ENCODE measurements at regions not wholly inside any gene's neighbourhood (a gene's known extent, or its start where the extent isn't known, plus 50 kb on each side); places are given as distances from the start of the nearest gene placed in this dataset.

- TF ChIP-seq CTCF (conservative IDR thresholded peaks at IDR 0.05; ENCODE audit: low read depth in 2 of 2), result no peak
- TF ChIP-seq JUNB (IDR thresholded peaks at IDR 0.05; ENCODE audit: unreplicated experiment), result no peak
- TF ChIP-seq ZNF114 (CRISPR knock-in tag; IDR thresholded peaks at IDR 0.05), result no peak
- TF ChIP-seq EZH2 (IDR thresholded peaks at IDR 0.05; ENCODE audit: low read depth, unreplicated experiment), result no peak
- TF ChIP-seq ETS1 (IDR thresholded peaks at IDR 0.05), result no peak
- no peak for TF ChIP-seq EZH2phosphoT487 (IDR thresholded peaks at IDR 0.05; ENCODE audit: unreplicated experiment)
Measured at GRCh38 chr14:94965551-94966313, 191.6 kb downstream of the DICER1 start.
